Activated CD8-positive, alpha-beta T cell treated with anti-CD3 and anti-CD28 coated beads for 36 hours (primary cell): ENCODE measurements at regions not wholly inside any gene's neighbourhood (a gene's known extent, or its start where the extent isn't known, plus 50 kb on each side); places are given as distances from the start of the nearest gene placed in this dataset.

ENCODE experiments used
- ATAC-seq: fragments of 200-7000 bp; cut with Tn5 transposase; one replicate; pipeline ENCODE4 v1.10.0; 2021; ENCODE audit warnings: mild to moderate bottlenecking, moderate library complexity
- CTCF ChIA-PET: fragments of 350-600 bp; sonication (Branson Sonifier 250); formaldehyde crosslinking; loops from one replicate; lab custom pipeline; 2021; ENCODE audit warnings: antibody characterized with exemption; lab: Charles Lee
- POLR2A ChIA-PET: fragments of 350-600 bp; sonication (Branson Sonifier 250); formaldehyde crosslinking; loops from one replicate; lab custom pipeline; 2021; ENCODE audit warnings: antibody characterized with exemption; lab: Charles Lee
- DNase-seq: peaks from one replicate; pipeline ENCODE4 v3.0.0-alpha.2; 2020
- H3K27ac Mint-ChIP-seq: one replicate; pipeline ENCODE4 v1.8.0; 2021; ENCODE audit warnings: mild to moderate bottlenecking, mixed read lengths
- H3K27me3 Mint-ChIP-seq: one replicate; pipeline ENCODE4 v1.8.0; 2021; ENCODE audit warnings: mixed read lengths
- H3K36me3 Mint-ChIP-seq: one replicate; pipeline ENCODE4 v1.8.0; 2021; ENCODE audit warnings: low read depth, mixed read lengths
- H3K4me1 Mint-ChIP-seq: one replicate; pipeline ENCODE4 v1.8.0; 2021; ENCODE audit warnings: low read depth, mixed read lengths
- H3K4me3 Mint-ChIP-seq: one replicate; pipeline ENCODE4 v1.8.0; 2021; ENCODE audit warnings: mild to moderate bottlenecking, moderate library complexity, mixed read lengths
- H3K9me3 Mint-ChIP-seq: one replicate; pipeline ENCODE4 v1.8.0; 2021; ENCODE audit warnings: mixed read lengths
- CTCF ChIP-seq: fragments of 200-600 bp; IDR thresholded peaks from one replicate; pipeline ENCODE4 v1.8.0; 2022; ENCODE audit warnings: antibody characterized with exemption, mild to moderate bottlenecking
- intact Hi-C: fragments of 100-400 bp; cut with micrococcal nuclease; formaldehyde crosslinking; loops from one replicate; pipeline ENCODE4 v1.10.0; 2022

GRCh38 chr15:92322566-92323355, 70.9 kb upstream of the ST8SIA2 start:
- Mint-ChIP-seq H3K27ac (no peak overlapping the region), H3K36me3 (no peaks in the 10 kb centered on the region), H3K9me3 (no peaks in the 10 kb centered on the region), H3K4me3 (no peak overlapping the region), H3K27me3 (peaks cover 2% of the 10 kb centered on the region), H3K4me1 (no peaks in the 10 kb centered on the region)
- ChIA-PET CTCF (no interaction called here), POLR2A (no interaction called here)
- TF ChIP-seq CTCF: no peak
- no peak for DNase-seq
- intact Hi-C loops: no loop called here
- no peak for ATAC-seq

- CTCF ChIA-PET: no interaction called here
- H3K4me1 Mint-ChIP-seq: no peaks in the 10 kb centered on the region
- intact Hi-C loops: no loop called here
- POLR2A ChIA-PET: no interaction called here
- H3K27me3 Mint-ChIP-seq: no peaks in the 10 kb centered on the region
- no peak overlapping the region for H3K4me3 Mint-ChIP-seq
- TF ChIP-seq CTCF: no peak
- no peaks in the 10 kb centered on the region for H3K36me3 Mint-ChIP-seq
- ATAC-seq (no peak), DNase-seq (no peak)
- H3K9me3 Mint-ChIP-seq: no peaks in the 10 kb centered on the region
- no peak overlapping the region for H3K27ac Mint-ChIP-seq
These were observed 70.2 kb upstream of the ST8SIA2 start for GRCh38 chr15:92323525-92323924.

GRCh38 chr15:92324101-92324963, 69.3 kb upstream of the ST8SIA2 start:
- H3K4me1 Mint-ChIP-seq: no peaks in the 10 kb centered on the region
- CTCF ChIA-PET: no interaction called here
- no peak for TF ChIP-seq CTCF
- H3K9me3 Mint-ChIP-seq: no peaks in the 10 kb centered on the region
- no peak for DNase-seq
- intact Hi-C loops: no loop called here
- no peak for ATAC-seq
- POLR2A ChIA-PET: no interaction called here
- no peak overlapping the region for H3K4me3 Mint-ChIP-seq
- H3K27ac Mint-ChIP-seq: no peak overlapping the region
- no peaks in the 10 kb centered on the region for H3K27me3 Mint-ChIP-seq
- H3K36me3 Mint-ChIP-seq: no peaks in the 10 kb centered on the region

GRCh38 chr15:92326236-92326635, 67.4 kb upstream of the ST8SIA2 start:
- H3K27me3 Mint-ChIP-seq: no peaks in the 10 kb centered on the region
- no peaks in the 10 kb centered on the region for H3K36me3 Mint-ChIP-seq
- ATAC-seq: no peak
- H3K4me1 Mint-ChIP-seq: no peaks in the 10 kb centered on the region
- no peaks in the 10 kb centered on the region for H3K9me3 Mint-ChIP-seq
- ChIA-PET CTCF (no interaction called here), POLR2A (no interaction called here)
- DNase-seq: no peak
- intact Hi-C loops: no loop called here
- no peak for TF ChIP-seq CTCF
- H3K4me3 Mint-ChIP-seq: no peak overlapping the region
- no peak overlapping the region for H3K27ac Mint-ChIP-seq

GRCh38 chr15:92327033-92327432, 66.6 kb upstream of the ST8SIA2 start:
- H3K4me3 Mint-ChIP-seq: no peak overlapping the region
- ATAC-seq (no peak), DNase-seq (no peak)
- POLR2A ChIA-PET: no interaction called here
- H3K4me1 Mint-ChIP-seq: no peaks in the 10 kb centered on the region
- H3K9me3 Mint-ChIP-seq: peaks cover 1% of the 10 kb centered on the region
- no peaks in the 10 kb centered on the region for H3K36me3 Mint-ChIP-seq
- CTCF ChIA-PET: no interaction called here
- H3K27ac Mint-ChIP-seq: no peak overlapping the region
- TF ChIP-seq CTCF: no peak
- no peaks in the 10 kb centered on the region for H3K27me3 Mint-ChIP-seq
- intact Hi-C loops: no loop called here
